ENCODE measurements at regions not wholly inside any gene's neighbourhood (a gene's known extent, or its start where the extent isn't known, plus 50 kb on each side); places are given as distances from the start of the nearest gene placed in this dataset.

DNA sequence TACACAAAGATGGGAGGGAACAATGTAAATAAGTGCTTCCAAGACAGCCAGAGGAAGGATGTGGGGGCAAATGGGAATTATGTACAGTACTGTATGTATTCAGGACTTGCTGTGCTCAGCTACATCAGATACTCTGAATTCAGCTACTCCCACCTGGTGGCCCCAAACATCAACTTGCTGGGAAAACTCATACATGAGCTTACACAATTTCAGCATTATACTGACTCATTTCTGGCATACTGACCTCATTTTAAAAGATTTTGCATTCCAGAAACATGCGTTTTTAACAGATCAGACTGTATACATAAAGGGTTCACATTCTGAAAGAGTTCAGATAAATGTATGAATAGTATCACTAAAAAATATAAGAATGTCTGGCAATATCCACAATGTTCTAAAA, 59.7 kb downstream of the GPX5 start:
- Mint-ChIP-seq H3K4me1 (peaks cover 8% of the 10 kb centered on the region), H3K4me3 (no peak overlapping the region), H3K27me3 (peaks cover 35% of the 10 kb centered on the region), H3K36me3 (peaks cover 2% of the 10 kb centered on the region), H3K9me3 (peaks cover 6% of the 10 kb centered on the region), H3K27ac (no peak overlapping the region)
- no peak for ATAC-seq (ENCODE audit: low read depth)
- DNase-seq (ENCODE audit: low spot score in 2 of 2): no peak

DNA sequence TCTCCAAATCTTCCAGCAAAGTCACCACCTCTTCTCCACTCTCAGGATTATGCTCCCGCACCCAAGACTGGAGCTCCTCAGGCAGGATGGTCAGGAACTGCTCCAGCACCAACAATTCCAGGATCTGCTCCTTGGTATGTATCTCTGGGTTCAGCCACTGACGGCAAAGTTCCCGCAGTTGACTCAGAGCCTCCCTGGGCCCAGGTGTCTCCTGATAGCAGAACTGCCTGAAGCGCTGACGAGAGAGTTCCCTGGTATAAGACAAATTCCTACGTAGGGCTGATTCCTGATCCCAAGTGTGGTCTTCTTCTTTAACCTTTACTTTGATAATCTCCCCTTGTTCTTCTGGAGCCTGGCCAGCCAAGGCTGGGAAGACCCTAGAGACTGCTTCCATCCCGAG, 60.6 kb downstream of the GPX5 start:
- Mint-ChIP-seq H3K36me3 (peaks cover 2% of the 10 kb centered on the region), H3K4me3 (peak overlapping the region; percentile 84), H3K27me3 (peaks cover 40% of the 10 kb centered on the region), H3K27ac (peak overlapping the region; percentile 38), H3K9me3 (peaks cover 8% of the 10 kb centered on the region), H3K4me1 (peaks cover 8% of the 10 kb centered on the region)
- DNase-seq (ENCODE audit: low spot score in 2 of 2): no peak
- no peak for ATAC-seq (ENCODE audit: low read depth)

GRCh38 chr6:28586962-28587745, 61.5 kb downstream of the GPX5 start:
- DNase-seq (ENCODE audit: low spot score in 2 of 2): peak; percentile 24 to 49
- ATAC-seq (ENCODE audit: low read depth): peak; percentile 96
- H3K4me1 Mint-ChIP-seq: peaks cover 8% of the 10 kb centered on the region
- H3K36me3 Mint-ChIP-seq: peaks cover 2% of the 10 kb centered on the region
- peak overlapping the region; percentile 84 for H3K4me3 Mint-ChIP-seq
- peaks cover 42% of the 10 kb centered on the region for H3K27me3 Mint-ChIP-seq
- H3K27ac Mint-ChIP-seq: peak overlapping the region; percentile 38
- peaks cover 8% of the 10 kb centered on the region for H3K9me3 Mint-ChIP-seq

DNA sequence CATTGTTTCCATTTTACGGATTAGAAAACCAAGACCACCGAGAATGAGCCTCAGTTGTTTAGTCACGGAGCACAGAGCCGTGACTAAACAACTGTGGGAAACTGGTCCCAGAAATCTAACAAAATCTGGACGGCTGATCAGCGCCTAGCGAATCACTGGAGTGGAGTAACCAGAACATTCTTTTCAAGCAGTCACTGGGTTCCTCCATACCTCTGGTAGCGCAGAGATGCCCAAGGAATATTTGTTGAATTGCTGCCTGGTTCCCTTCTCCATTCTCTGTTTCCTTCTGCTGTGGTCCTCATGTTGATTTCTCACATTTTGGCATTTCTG, 62.0 kb downstream of the GPX5 start:
- H3K27ac Mint-ChIP-seq: no peak overlapping the region
- DNase-seq (ENCODE audit: low spot score in 2 of 2) (no peak), ATAC-seq (ENCODE audit: low read depth) (no peak)
- H3K36me3 Mint-ChIP-seq: peaks cover 2% of the 10 kb centered on the region
- H3K4me3 Mint-ChIP-seq: peak overlapping the region; percentile 84
- H3K9me3 Mint-ChIP-seq: peaks cover 8% of the 10 kb centered on the region
- peaks cover 8% of the 10 kb centered on the region for H3K4me1 Mint-ChIP-seq
- H3K27me3 Mint-ChIP-seq: peaks cover 40% of the 10 kb centered on the region

GRCh38 chr6:28588666-28589065, 63.0 kb downstream of the GPX5 start:
- Mint-ChIP-seq H3K27ac (no peak overlapping the region), H3K27me3 (peaks cover 40% of the 10 kb centered on the region), H3K36me3 (peaks cover 2% of the 10 kb centered on the region), H3K9me3 (peaks cover 8% of the 10 kb centered on the region), H3K4me3 (no peak overlapping the region), H3K4me1 (peaks cover 8% of the 10 kb centered on the region)
- ATAC-seq (ENCODE audit: low read depth): no peak
- DNase-seq (ENCODE audit: low spot score in 2 of 2): no peak

DNA sequence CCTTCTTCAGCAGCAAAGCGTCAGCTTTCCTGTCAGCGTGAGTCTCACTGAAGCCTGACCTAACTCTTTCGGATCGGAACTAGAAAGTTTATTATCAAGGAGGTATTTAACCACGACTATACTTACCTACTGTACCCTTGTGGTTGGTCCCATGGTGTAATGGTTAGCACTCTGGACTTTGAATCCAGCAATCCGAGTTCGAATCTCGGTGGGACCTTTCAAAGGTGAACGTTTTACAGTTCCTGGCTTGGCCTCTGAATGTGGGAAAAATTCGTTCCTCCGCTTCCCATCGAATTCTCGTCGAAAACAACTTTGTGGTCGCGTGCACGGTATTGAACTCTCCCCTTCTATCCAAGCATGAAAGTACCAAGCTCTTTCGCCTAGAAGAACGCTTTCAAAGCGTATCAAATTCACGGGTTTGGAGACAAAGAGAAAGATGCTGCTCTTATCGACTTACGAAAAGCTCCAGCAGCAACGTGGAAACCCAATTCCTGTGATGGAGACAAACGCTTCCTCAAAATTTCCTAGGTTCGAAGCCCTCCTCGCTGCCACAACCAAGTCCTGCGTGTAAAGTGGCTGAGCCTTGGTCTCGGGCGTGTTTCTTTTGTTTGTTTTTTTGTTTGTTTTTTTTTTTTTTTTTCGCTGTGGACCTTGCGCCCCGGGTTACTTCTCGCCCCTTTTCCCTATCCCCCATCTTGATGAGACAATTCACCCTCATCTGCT, 63.7 kb downstream of the GPX5 start:
- no peak overlapping the region for H3K4me3 Mint-ChIP-seq
- no peak overlapping the region for H3K27ac Mint-ChIP-seq
- DNase-seq (ENCODE audit: low spot score in 2 of 2): no peak
- ATAC-seq (ENCODE audit: low read depth): no peak
- peaks cover 2% of the 10 kb centered on the region for H3K36me3 Mint-ChIP-seq
- H3K4me1 Mint-ChIP-seq: peaks cover 8% of the 10 kb centered on the region
- H3K27me3 Mint-ChIP-seq: peaks cover 40% of the 10 kb centered on the region
- peaks cover 8% of the 10 kb centered on the region for H3K9me3 Mint-ChIP-seq

DNA sequence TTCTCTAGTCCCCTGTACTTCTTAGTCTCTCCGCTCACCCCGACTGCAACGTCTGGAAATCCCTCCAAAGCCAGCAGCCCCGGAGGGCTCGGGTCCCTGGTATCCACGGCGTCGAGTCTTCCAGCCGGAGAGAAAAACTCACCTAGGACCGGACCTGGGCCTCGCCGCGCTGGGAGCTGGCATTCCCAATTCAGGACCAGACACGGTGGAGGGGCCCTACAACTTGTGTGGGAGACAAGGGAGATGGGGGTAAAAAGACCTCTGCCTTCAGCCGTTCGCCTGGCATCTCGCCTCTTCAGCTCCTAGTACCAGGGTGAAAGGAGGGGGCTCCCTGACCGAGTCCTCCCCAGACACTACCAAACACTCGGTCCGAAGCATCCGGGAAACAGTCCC, 64.3 kb downstream of the GPX5 start:
- H3K27ac Mint-ChIP-seq: no peak overlapping the region
- peaks cover 2% of the 10 kb centered on the region for H3K36me3 Mint-ChIP-seq
- H3K9me3 Mint-ChIP-seq: peaks cover 10% of the 10 kb centered on the region
- peaks cover 40% of the 10 kb centered on the region for H3K27me3 Mint-ChIP-seq
- DNase-seq (ENCODE audit: low spot score in 2 of 2) (no peak), ATAC-seq (ENCODE audit: low read depth) (no peak)
- H3K4me3 Mint-ChIP-seq: no peak overlapping the region
- H3K4me1 Mint-ChIP-seq: peaks cover 8% of the 10 kb centered on the region

DNA sequence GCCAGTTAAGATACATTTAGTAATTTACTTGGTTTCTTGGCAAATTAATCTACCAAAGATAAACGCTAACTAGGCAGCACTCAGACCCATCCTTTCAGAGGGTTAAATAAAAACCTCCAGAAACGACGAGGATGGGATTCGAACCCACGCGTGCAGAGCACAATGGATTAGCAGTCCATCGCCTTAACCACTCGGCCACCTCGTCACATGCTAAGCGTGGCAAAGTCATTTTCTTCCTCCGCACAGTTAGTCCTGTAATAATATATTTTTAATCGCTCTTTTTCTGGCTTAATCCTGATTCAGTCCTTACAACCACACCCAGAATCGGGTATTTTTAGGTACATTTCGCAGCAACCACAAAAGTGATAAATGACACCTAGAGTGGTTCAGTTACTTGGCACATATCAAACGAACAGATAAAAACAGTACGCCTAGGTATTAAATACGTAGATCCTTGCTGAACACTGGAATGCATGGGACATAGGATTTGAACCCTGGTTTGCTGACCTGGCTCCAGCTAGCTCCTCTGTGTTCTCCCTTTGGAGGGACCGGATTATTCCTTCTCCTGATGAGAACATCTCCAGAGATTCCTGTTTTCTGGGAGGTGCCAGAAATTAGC, 71.6 kb downstream of the GPX5 start:
- no peak for ATAC-seq (ENCODE audit: low read depth)
- Mint-ChIP-seq H3K4me3 (no peak overlapping the region), H3K27ac (no peak overlapping the region), H3K36me3 (no peaks in the 10 kb centered on the region), H3K9me3 (peaks cover 3% of the 10 kb centered on the region), H3K4me1 (no peaks in the 10 kb centered on the region), H3K27me3 (peaks cover 5% of the 10 kb centered on the region)
- DNase-seq (ENCODE audit: low spot score in 2 of 2): no peak

DNA sequence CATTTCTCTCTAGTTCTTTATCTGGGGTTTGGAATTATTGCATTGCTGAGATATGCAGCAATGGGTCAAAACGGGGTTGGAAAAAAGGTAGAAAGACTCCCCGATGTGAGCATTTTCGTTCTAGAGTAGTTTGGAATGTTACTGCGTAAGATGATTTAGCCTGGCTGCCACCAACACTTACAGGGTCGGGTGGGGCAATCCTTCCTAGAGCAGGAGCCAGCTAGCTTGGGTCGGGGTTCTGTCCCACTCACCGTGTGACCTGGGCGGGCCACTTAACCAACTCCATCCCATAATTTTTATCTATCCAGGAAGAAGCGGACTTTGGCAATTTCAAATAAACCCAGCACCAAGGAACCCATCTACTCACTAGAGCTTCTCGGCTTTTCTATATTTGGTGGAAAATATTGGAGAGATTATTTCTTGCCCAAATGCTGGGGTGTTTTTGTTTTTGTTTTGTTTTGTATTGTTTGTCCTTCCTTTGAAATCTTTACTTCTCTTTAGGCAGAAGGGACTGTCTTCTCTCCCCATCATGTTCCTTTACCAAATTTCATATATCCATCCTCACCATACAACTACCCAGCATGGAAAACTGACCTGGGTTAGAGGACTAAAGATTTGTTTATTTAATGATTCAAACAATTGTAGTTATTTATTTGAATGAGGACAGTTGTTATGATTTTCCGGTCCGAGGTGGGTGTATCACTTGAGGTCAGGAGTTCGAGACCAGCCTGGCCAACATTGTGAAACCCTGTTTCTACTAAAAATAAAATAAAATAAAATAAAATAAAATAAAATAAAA, 72.4 kb downstream of the GPX5 start:
- no peak overlapping the region for H3K27ac Mint-ChIP-seq
- H3K36me3 Mint-ChIP-seq: no peaks in the 10 kb centered on the region
- H3K4me3 Mint-ChIP-seq: no peak overlapping the region
- DNase-seq (ENCODE audit: low spot score in 2 of 2) (no peak), ATAC-seq (ENCODE audit: low read depth) (no peak)
- peaks cover 6% of the 10 kb centered on the region for H3K27me3 Mint-ChIP-seq
- peaks cover 4% of the 10 kb centered on the region for H3K9me3 Mint-ChIP-seq
- no peaks in the 10 kb centered on the region for H3K4me1 Mint-ChIP-seq

- Mint-ChIP-seq H3K27ac (no peak overlapping the region), H3K36me3 (no peaks in the 10 kb centered on the region), H3K4me1 (no peaks in the 10 kb centered on the region), H3K9me3 (peaks cover 4% of the 10 kb centered on the region), H3K27me3 (peaks cover 6% of the 10 kb centered on the region), H3K4me3 (no peak overlapping the region)
- ATAC-seq (ENCODE audit: low read depth): no peak
- no peak for DNase-seq (ENCODE audit: low spot score in 2 of 2)
Observed at GRCh38 chr6:28598757-28599686, 73.3 kb downstream of the GPX5 start.

GRCh38 chr6:28600245-28600644, 74.6 kb downstream of the GPX5 start:
- DNase-seq (ENCODE audit: low spot score in 2 of 2) (no peak), ATAC-seq (ENCODE audit: low read depth) (no peak)
- H3K4me3 Mint-ChIP-seq: no peak overlapping the region
- peaks cover 4% of the 10 kb centered on the region for H3K27me3 Mint-ChIP-seq
- H3K36me3 Mint-ChIP-seq: no peaks in the 10 kb centered on the region
- H3K27ac Mint-ChIP-seq: no peak overlapping the region
- no peaks in the 10 kb centered on the region for H3K4me1 Mint-ChIP-seq
- H3K9me3 Mint-ChIP-seq: peaks cover 1% of the 10 kb centered on the region

DNA sequence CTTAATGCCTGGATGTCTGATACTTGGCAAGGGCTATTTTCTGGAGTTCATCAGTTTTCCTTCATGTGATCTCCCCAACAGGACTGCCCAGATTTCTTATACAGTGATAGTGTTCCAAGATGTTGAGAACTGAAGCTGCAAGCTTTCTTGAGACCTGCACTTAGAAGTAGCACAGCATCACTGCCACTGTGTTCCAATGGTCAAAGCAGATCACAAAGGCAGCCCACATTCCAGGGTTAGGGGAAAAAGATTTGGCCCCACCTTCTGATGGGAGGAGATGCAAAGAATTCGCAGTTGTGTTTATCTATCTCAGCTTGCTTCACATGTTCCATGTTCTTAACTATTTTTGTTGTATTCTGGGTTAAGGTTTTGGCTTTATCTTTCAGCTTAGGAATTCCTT, 78.2 kb downstream of the GPX5 start:
- no peak for DNase-seq (ENCODE audit: low spot score in 2 of 2)
- Mint-ChIP-seq H3K9me3 (peaks cover 3% of the 10 kb centered on the region), H3K36me3 (no peaks in the 10 kb centered on the region), H3K4me1 (peaks cover 2% of the 10 kb centered on the region), H3K27ac (no peak overlapping the region), H3K4me3 (no peak overlapping the region), H3K27me3 (peaks cover 13% of the 10 kb centered on the region)
- ATAC-seq (ENCODE audit: low read depth): no peak

Measured in memory B cell (primary cell).